K562 (cell line): ENCODE measurements at regions not wholly inside any gene's neighbourhood (a gene's known extent, or its start where the extent isn't known, plus 50 kb on each side); places are given as distances from the start of the nearest gene placed in this dataset.

Experiments
- ATAC-seq: fragments of 200-7000 bp; cut with Tn5 transposase; 3 replicates; pipeline ENCODE4 v1.9.1; 2020; ENCODE audit warnings: moderate library complexity
- BruUV-seq: library from RNA; stranded (reverse); fragments of 400-500 nt; replicated peaks from 2 replicates; lab custom pipeline; 2021; lab: Mats Ljungman, UMichigan
- CTCF ChIA-PET: fragments of 300-600 bp; formaldehyde crosslinking; extraction: SDS; loops from one replicate; lab custom pipeline; 2021; ENCODE audit warnings: low intra/inter-chr PET ratio; lab: Yijun Ruan, JAX
- POLR2A ChIA-PET: fragments of 300-600, 350-650 bp; sonication (Branson Sonifier 250); formaldehyde crosslinking; extraction: SDS; loops from one replicate; lab custom pipeline; 2021; ENCODE audit warnings: antibody characterized with exemption, inconsistent platforms; lab: Yijun Ruan, JAX
- DNase-seq, 4 experiments: peaks; one replicate each; pipeline versions ENCODE4 v3.0.0 to v3.0.0-alpha.2; 2011 to 2018; ENCODE audit warnings: low spot score in 3 of 4, mixed read lengths in 3 of 4; ENCODE audit errors: extremely low read depth in 1 of 4
- FAIRE-seq: peaks from 2 replicates; lab custom pipeline; 2011; peaks lifted over from hg19 to GRCh38; lab: Jason Lieb, UNC
- H2AFZ ChIP-seq: 2 replicates; pipeline ENCODE4 v1.6.0; 2011; ENCODE audit warnings: low read depth, low read length, control low read depth, inconsistent platforms
- H3K27ac ChIP-seq: fragments of 200-600 bp; 3 replicates; pipeline ENCODE4 v1.8.0; 2011; ENCODE audit warnings: low read depth, mild to moderate bottlenecking, control low read depth, inconsistent platforms, low read length, moderate library complexity, mixed read lengths; ENCODE audit errors: extremely low read depth
- H3K27me3 ChIP-seq, 2 experiments: fragments of 300-600 bp in 1 of 2; 2 replicates in 1 of 2; 3 replicates in 1 of 2; pipeline versions ENCODE4 v1.6.0 to v1.8.0; 2011; ENCODE audit warnings: inconsistent platforms in 2 of 2, low read length in 2 of 2, mild to moderate bottlenecking in 1 of 2, mixed read lengths in 1 of 2, moderate library complexity in 1 of 2; ENCODE audit not compliant: control insufficient read depth in 2 of 2, insufficient read depth in 2 of 2
- H3K36me3 ChIP-seq: fragments of 300-600 bp; 3 replicates; pipeline ENCODE4 v1.8.0; 2011; ENCODE audit warnings: mild to moderate bottlenecking, low read length, inconsistent platforms; ENCODE audit not compliant: control insufficient read depth, insufficient read depth
- H3K4me1 ChIP-seq, 2 experiments: fragments of 200-600 bp in 1 of 2; replicated peaks in 1 of 2; 2 replicates in 1 of 2; 3 replicates in 1 of 2; pipeline versions ENCODE4 v1.5.1 to v1.8.0; 2011; ENCODE audit warnings: inconsistent platforms in 2 of 2, low read length in 2 of 2, mild to moderate bottlenecking in 1 of 2, mixed read lengths in 1 of 2, moderate library complexity in 1 of 2; ENCODE audit not compliant: control insufficient read depth in 2 of 2, insufficient read depth in 2 of 2
- H3K4me2 ChIP-seq: 2 replicates; pipeline ENCODE4 v1.6.1; 2011; ENCODE audit warnings: low read length, control low read depth, inconsistent platforms, mixed read lengths; ENCODE audit not compliant: insufficient read depth
- H3K4me3 ChIP-seq: fragments of 200-600 bp; sonication (generic), shearing (Covaris generic); 2 replicates; pipeline ENCODE4 v1.5.1; 2016; ENCODE audit warnings: control low read depth, inconsistent platforms
- H3K79me2 ChIP-seq: fragments of 200-600 bp; 3 replicates; pipeline ENCODE4 v1.8.0; 2011; ENCODE audit warnings: low read length, inconsistent platforms; ENCODE audit not compliant: control insufficient read depth, insufficient read depth
- H3K9ac ChIP-seq, 2 experiments: 2 replicates each; pipeline versions ENCODE4 v1.6.0 to v1.6.1; 2011; ENCODE audit warnings: low read depth in 2 of 2, low read length in 2 of 2, control low read depth in 1 of 2, inconsistent platforms in 1 of 2, mild to moderate bottlenecking in 1 of 2, mixed read lengths in 1 of 2; ENCODE audit not compliant: insufficient read depth in 1 of 2
- H3K9me1 ChIP-seq: one replicate; pipeline ENCODE4 v1.6.0; 2011; ENCODE audit warnings: inconsistent platforms, mild to moderate bottlenecking, low read length, moderate library complexity; ENCODE audit not compliant: control insufficient read depth, insufficient read depth
- H3K9me3 ChIP-seq: replicated peaks from 2 replicates; pipeline ENCODE4 v1.5.1; 2011; ENCODE audit warnings: low read depth, low read length, inconsistent platforms; ENCODE audit not compliant: control insufficient read depth, insufficient read depth
- H4K20me1 ChIP-seq: replicated peaks from 2 replicates; pipeline ENCODE4 v1.6.1; 2011; ENCODE audit warnings: low read length, inconsistent platforms, mixed read lengths; ENCODE audit not compliant: control insufficient read depth, insufficient read depth
- CEBPB ChIP-seq: fragments of 450-650 bp; IDR thresholded peaks from 2 replicates; pipeline ENCODE4 v1.6.1; 2016; ENCODE audit warnings: missing genetic modification characterization, missing compliant biosample characterization
- ESRRB ChIP-seq: fragments of 250-450 bp; sonication (Bioruptor Pico); IDR thresholded peaks from 2 replicates; pipeline ENCODE4 v1.5.0; 2020; ENCODE audit warnings: mild to moderate bottlenecking, moderate library complexity, borderline replicate concordance
- IRF2 ChIP-seq: sonication (generic); formaldehyde crosslinking; IDR thresholded peaks from 2 replicates; pipeline ENCODE4 v1.8.1; 2022; ENCODE audit warnings: mild to moderate bottlenecking, missing genetic modification reagents
- KDM1A ChIP-seq, 2 experiments: fragments of 450-650 bp; IDR thresholded peaks; 2 replicates each; pipeline ENCODE4 v1.6.1; 2016; ENCODE audit warnings: mild to moderate bottlenecking in 2 of 2
- MTA2 ChIP-seq: fragments of 450-650 bp; IDR thresholded peaks from 2 replicates; pipeline ENCODE4 v1.6.1; 2016; ENCODE audit warnings: low read depth
- NCOA1 ChIP-seq: fragments of 450-650 bp; IDR thresholded peaks from 2 replicates; pipeline ENCODE4 v1.6.1; 2016; ENCODE audit warnings: low read depth
- PTTG1 ChIP-seq: fragments of 450-650 bp; IDR thresholded peaks from 2 replicates; pipeline ENCODE4 v1.6.1; 2016; ENCODE audit warnings: low read depth, mild to moderate bottlenecking, missing genetic modification characterization, missing compliant biosample characterization
- RBM34 ChIP-seq: fragments of 200-400 bp; formaldehyde crosslinking; IDR thresholded peaks from 2 replicates; pipeline ENCODE4 v1.6.1; 2018; ENCODE audit warnings: low read length, borderline replicate concordance; ENCODE audit not compliant: insufficient read depth
- SPI1 ChIP-seq: IDR thresholded peaks from 2 replicates; pipeline ENCODE4 v1.6.1; 2011; ENCODE audit warnings: low read depth, low read length, control low read depth, borderline replicate concordance
- ZBTB17 ChIP-seq: fragments of 450-650 bp; formaldehyde crosslinking; IDR thresholded peaks from 2 replicates; pipeline ENCODE4 v1.4.0; 2020; ENCODE audit warnings: mild to moderate bottlenecking
- ZNF41 ChIP-seq: fragments of 250-450 bp; sonication (Bioruptor Pico); conservative IDR thresholded peaks from 2 replicates; pipeline ENCODE4 v1.4.0; 2020; ENCODE audit warnings: mild to moderate bottlenecking
- ZNF445 ChIP-seq: fragments of 250-450 bp; sonication (Bioruptor Pico); IDR thresholded peaks from 2 replicates; pipeline ENCODE4 v1.4.0; 2020; ENCODE audit warnings: low read depth, mild to moderate bottlenecking, moderate library complexity
- ZZZ3 ChIP-seq: fragments of 450-650 bp; IDR thresholded peaks from 2 replicates; pipeline ENCODE4 v1.6.1; 2016; ENCODE audit warnings: antibody characterized with exemption, mild to moderate bottlenecking, moderate library complexity
- WGBS: fragments of 100-300 bp; shearing (Covaris generic); methylation state at CpG from one replicate; pipeline ENCODE4 v1.1.6; 2016; ENCODE audit warnings: low coverage, mixed read lengths; ENCODE audit not compliant: insufficient coverage; ENCODE audit errors: missing lambda C conversion rate; 5-methylcytosine and 5-hydroxymethylcytosine counted together
- in situ Hi-C: fragments of 300-500 bp; cut with MboI; formaldehyde crosslinking; loops from 4 replicates; pipeline ENCODE4 v1.15.0; 2018; ENCODE audit warnings: inconsistent platforms, mixed read lengths
- intact Hi-C: fragments of 100-400 bp; cut with micrococcal nuclease; formaldehyde crosslinking; loops from 2 replicates; pipeline ENCODE4 v1.14.2; 2022
- TF ChIP-seq, protein P1 (sequence below): IDR thresholded peaks from 3 replicates; pipeline ENCODE4 v1.6.1; 2011; ENCODE audit warnings: borderline replicate concordance, mild to moderate bottlenecking; ENCODE audit not compliant: insufficient read length, insufficient read depth
- TF ChIP-seq, protein P2 (sequence below): fragments of 450-650 bp; IDR thresholded peaks from 2 replicates; pipeline ENCODE4 v1.6.1; 2016; ENCODE audit warnings: mild to moderate bottlenecking
- TF ChIP-seq, protein P3 (sequence below): fragments of 250-450 bp; sonication (Bioruptor Pico); IDR thresholded peaks from 2 replicates; pipeline ENCODE4 v1.8.0; 2022; ENCODE audit warnings: moderate library complexity, mild to moderate bottlenecking, inconsistent platforms
- TF ChIP-seq, protein P4 (sequence below): fragments of 250-450 bp; sonication (Bioruptor Pico); IDR thresholded peaks from 2 replicates; pipeline ENCODE4 v1.4.0; 2020; ENCODE audit warnings: borderline replicate concordance

DNA sequence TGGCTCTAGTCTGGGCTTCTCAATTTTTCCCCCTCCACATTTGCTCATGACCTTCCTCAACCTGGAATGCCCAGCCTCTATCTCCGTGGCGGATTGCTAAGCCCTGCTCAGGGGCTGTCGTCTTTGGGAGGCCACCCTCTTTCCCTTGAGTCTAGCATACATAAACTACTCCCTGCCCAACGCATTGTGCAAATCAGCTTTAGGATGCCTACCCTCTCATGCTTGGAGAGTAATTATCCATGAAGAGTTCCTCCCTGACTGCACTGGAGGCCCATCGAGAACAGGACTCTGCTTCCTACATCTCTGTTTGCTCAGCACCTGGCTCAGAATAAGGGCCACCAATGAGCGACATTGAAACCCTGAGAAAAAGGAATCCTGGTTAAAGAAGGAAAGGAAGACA is 53.7 kb upstream of the NPAS2 start (continued):
- TF ChIP-seq RBM34 (no peak), ESRRB (CRISPR knock-in tag) (no peak), ZZZ3 (no peak), SPI1 (no peak)
- TF ChIP-seq, protein P1, sequence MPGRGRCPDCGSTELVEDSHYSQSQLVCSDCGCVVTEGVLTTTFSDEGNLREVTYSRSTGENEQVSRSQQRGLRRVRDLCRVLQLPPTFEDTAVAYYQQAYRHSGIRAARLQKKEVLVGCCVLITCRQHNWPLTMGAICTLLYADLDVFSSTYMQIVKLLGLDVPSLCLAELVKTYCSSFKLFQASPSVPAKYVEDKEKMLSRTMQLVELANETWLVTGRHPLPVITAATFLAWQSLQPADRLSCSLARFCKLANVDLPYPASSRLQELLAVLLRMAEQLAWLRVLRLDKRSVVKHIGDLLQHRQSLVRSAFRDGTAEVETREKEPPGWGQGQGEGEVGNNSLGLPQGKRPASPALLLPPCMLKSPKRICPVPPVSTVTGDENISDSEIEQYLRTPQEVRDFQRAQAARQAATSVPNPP = no peak
- TF ChIP-seq, all 486 proteins: peak for 0

DNA sequence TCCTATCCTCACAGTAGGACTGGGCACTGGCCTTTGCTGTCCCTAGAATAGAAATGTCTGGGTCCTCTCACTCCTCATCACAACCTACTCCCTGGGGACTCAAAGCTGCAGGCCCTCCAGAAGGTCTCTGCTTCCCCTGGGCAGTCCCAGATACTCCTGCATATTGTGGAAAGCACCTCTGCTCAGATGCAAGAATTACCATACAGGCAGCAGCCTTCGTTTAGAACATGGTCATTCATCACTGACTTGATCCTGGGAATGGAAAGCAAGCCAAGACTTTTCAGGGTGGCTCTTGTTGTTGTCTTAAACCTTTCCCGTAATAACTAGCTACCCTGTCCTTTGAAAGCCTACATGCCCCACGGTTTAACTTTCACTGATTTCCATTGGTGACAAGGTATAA is 53.1 kb upstream of the NPAS2 start:
- Histone ChIP-seq H3K27ac (no peak overlapping the region), H3K9me1 (no peaks in the 10 kb centered on the region), H3K27me3 (peaks cover 0 to 6% of the 10 kb centered on the region in 2 experiments; a peak in 1 of 5 replicates), H3K9me3 (no peaks in the 10 kb centered on the region), H2AFZ (no peak overlapping the region), H3K4me3 (no peak overlapping the region), H3K9ac (no peak overlapping the region), H3K4me1 (no peaks in the 10 kb centered on the region), H4K20me1 (no peaks in the 10 kb centered on the region), H3K79me2 (no peaks in the 10 kb centered on the region), H3K4me2 (no peak overlapping the region), H3K36me3 (no peaks in the 10 kb centered on the region)
- 0% methylated on average over 3 of the region's 3 CpGs for WGBS
- no peak for ATAC-seq
- CTCF ChIA-PET = no interaction called here
- DNase-seq = no peak
- no peak for FAIRE-seq
- no TSS peak for BruUV-seq
- POLR2A ChIA-PET = interaction anchor here (0.7 to 1.1 kb wide), 2 partner anchors 19 to 22 kb away, joined by 3 to 4 read pairs; no protein-coding TSS in a partner anchor
- in situ Hi-C loops (no loop called here), intact Hi-C loops (no loop called here)
- no peak for TF ChIP-seq CEBPB (tag)
- no peak for TF ChIP-seq ZBTB17 (CRISPR knock-in tag)
- TF ChIP-seq MTA2 = no peak
- TF ChIP-seq, protein P2, sequence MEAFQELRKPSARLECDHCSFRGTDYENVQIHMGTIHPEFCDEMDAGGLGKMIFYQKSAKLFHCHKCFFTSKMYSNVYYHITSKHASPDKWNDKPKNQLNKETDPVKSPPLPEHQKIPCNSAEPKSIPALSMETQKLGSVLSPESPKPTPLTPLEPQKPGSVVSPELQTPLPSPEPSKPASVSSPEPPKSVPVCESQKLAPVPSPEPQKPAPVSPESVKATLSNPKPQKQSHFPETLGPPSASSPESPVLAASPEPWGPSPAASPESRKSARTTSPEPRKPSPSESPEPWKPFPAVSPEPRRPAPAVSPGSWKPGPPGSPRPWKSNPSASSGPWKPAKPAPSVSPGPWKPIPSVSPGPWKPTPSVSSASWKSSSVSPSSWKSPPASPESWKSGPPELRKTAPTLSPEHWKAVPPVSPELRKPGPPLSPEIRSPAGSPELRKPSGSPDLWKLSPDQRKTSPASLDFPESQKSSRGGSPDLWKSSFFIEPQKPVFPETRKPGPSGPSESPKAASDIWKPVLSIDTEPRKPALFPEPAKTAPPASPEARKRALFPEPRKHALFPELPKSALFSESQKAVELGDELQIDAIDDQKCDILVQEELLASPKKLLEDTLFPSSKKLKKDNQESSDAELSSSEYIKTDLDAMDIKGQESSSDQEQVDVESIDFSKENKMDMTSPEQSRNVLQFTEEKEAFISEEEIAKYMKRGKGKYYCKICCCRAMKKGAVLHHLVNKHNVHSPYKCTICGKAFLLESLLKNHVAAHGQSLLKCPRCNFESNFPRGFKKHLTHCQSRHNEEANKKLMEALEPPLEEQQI = no peak
- TF ChIP-seq, protein P3, sequence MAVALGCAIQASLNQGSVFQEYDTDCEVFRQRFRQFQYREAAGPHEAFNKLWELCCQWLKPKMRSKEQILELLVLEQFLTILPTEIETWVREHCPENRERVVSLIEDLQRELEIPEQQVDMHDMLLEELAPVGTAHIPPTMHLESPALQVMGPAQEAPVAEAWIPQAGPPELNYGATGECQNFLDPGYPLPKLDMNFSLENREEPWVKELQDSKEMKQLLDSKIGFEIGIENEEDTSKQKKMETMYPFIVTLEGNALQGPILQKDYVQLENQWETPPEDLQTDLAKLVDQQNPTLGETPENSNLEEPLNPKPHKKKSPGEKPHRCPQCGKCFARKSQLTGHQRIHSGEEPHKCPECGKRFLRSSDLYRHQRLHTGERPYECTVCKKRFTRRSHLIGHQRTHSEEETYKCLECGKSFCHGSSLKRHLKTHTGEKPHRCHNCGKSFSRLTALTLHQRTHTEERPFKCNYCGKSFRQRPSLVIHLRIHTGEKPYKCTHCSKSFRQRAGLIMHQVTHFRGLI (CRISPR knock-in tag) = no peak
- no peak for TF ChIP-seq ZNF41 (CRISPR knock-in tag)
- TF ChIP-seq NCOA1 = no peak
- TF ChIP-seq, protein P4, sequence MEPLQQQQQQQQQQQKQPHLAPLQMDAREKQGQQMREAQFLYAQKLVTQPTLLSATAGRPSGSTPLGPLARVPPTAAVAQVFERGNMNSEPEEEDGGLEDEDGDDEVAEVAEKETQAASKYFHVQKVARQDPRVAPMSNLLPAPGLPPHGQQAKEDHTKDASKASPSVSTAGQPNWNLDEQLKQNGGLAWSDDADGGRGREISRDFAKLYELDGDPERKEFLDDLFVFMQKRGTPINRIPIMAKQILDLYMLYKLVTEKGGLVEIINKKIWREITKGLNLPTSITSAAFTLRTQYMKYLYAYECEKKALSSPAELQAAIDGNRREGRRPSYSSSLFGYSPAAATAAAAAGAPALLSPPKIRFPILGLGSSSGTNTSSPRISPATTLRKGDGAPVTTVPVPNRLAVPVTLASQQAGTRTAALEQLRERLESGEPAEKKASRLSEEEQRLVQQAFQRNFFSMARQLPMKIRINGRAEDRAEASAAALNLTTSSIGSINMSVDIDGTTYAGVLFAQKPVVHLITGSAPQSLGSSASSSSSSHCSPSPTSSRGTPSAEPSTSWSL (CRISPR knock-in tag) = no peak
- no peak for TF ChIP-seq ZNF445
- no peak for TF ChIP-seq IRF2 (CRISPR knock-in tag)
- no peak for TF ChIP-seq PTTG1 (tag)
- no peak for TF ChIP-seq KDM1A (IDR thresholded peaks at IDR 0.05)
